Stimulated activated CD4-positive, alpha-beta T cell treated with anti-CD3 and anti-CD28 coated beads, Interleukin-4, amount 100 ng/mL, for 4 hours (primary cell): ENCODE measurements at regions not wholly inside any gene's neighbourhood (a gene's known extent, or its start where the extent isn't known, plus 50 kb on each side); places are given as distances from the start of the nearest gene placed in this dataset.

Source experiments
- DNase-seq, 2 experiments: peaks; one replicate each; pipeline ENCODE4 v3.0.0-alpha.2; 2020

GRCh38 chr5:90185897-90186468, 223.6 kb downstream of the CETN3 start:
- DNase-seq: no peak

GRCh38 chr5:90184764-90185163, 224.8 kb downstream of the CETN3 start:
- no peak for DNase-seq

- DNase-seq: no peak
Measured at GRCh38 chr5:90182726-90183125, 226.8 kb downstream of the CETN3 start.

GRCh38 chr5:90174236-90174635, 235.3 kb downstream of the CETN3 start:
- DNase-seq: no peak

- DNase-seq: no peak
Measured at GRCh38 chr5:90173299-90174030, 236.1 kb downstream of the CETN3 start.

- DNase-seq: no peak
Measured at GRCh38 chr5:90171466-90171865, 238.1 kb downstream of the CETN3 start.

GRCh38 chr5:90170261-90170660, 239.3 kb downstream of the CETN3 start:
- DNase-seq: no peak

GRCh38 chr5:90169078-90169477, 240.5 kb downstream of the CETN3 start:
- no peak for DNase-seq

- DNase-seq: no peak
Measured at GRCh38 chr5:90168399-90168798, 241.2 kb downstream of the CETN3 start.

GRCh38 chr5:90166816-90167215, 242.7 kb downstream of the CETN3 start:
- DNase-seq: no peak

- DNase-seq: no peak
Measured at GRCh38 chr5:90162324-90162723, 247.2 kb downstream of the CETN3 start.

GRCh38 chr5:90161414-90161813, 248.1 kb downstream of the CETN3 start:
- DNase-seq: no peak

GRCh38 chr5:90158131-90158530, 251.4 kb downstream of the CETN3 start:
- DNase-seq: no peak

GRCh38 chr5:90153031-90153430, 256.5 kb downstream of the CETN3 start:
- no peak for DNase-seq

GRCh38 chr5:90144625-90145327, 264.8 kb downstream of the CETN3 start:
- DNase-seq: no peak

- no peak for DNase-seq
Measured at GRCh38 chr5:90142541-90142940, 267.0 kb downstream of the CETN3 start.

- DNase-seq: no peak
Measured at GRCh38 chr5:90141984-90142383, 267.6 kb downstream of the CETN3 start.

- DNase-seq: no peak
Measured at GRCh38 chr5:90136952-90137528, 272.5 kb downstream of the CETN3 start.

GRCh38 chr5:90135779-90136378, 273.7 kb downstream of the CETN3 start:
- no peak for DNase-seq

GRCh38 chr5:90134892-90135291, 274.7 kb downstream of the CETN3 start:
- DNase-seq: no peak

- no peak for DNase-seq
Measured at GRCh38 chr5:90134381-90134780, 275.2 kb downstream of the CETN3 start.

- DNase-seq: no peak
Measured at GRCh38 chr5:90133941-90134340, 275.6 kb downstream of the CETN3 start.

- no peak for DNase-seq
Measured at GRCh38 chr5:90131383-90132133, 278.0 kb downstream of the CETN3 start.
